ENCODE measurements at regions not wholly inside any gene's neighbourhood (a gene's known extent, or its start where the extent isn't known, plus 50 kb on each side); places are given as distances from the start of the nearest gene placed in this dataset.
A peak's percentile ranks its signal among the peaks of the same experiment; 100 is the strongest.
"Not testable (repeated sequence)": the region's sequence is repeated elsewhere in the genome, so short reads cannot be mapped to it uniquely, and the experiment has no call there.

- H3K27me3 ChIP-seq (ENCODE audit: low read depth), result no peaks in the 10 kb centered on the region
- no peak for TF ChIP-seq CTCF (IDR thresholded peaks at IDR 0.05)
- H3K9me3 ChIP-seq, result peaks cover 7% of the 10 kb centered on the region
- H3K36me3 ChIP-seq, result no peaks in the 10 kb centered on the region
- DNase-seq, result no peak
- intact Hi-C loops (cut with DNase I), result no loop called here
- H3K4me1 ChIP-seq, result no peaks in the 10 kb centered on the region
- H3K27ac ChIP-seq, result no peak overlapping the region
- no peak overlapping the region for H3K4me3 ChIP-seq
- ATAC-seq, result no peak
Observed at GRCh38 chr6:130708338-130708737, 118.9 kb upstream of the SMLR1 start.

- intact Hi-C loops (cut with DNase I); H3K27ac ChIP-seq; ATAC-seq; DNase-seq; H3K4me3 ChIP-seq; H3K4me1 ChIP-seq; H3K9me3 ChIP-seq; H3K36me3 ChIP-seq; H3K27me3 ChIP-seq (ENCODE audit: low read depth): not testable (repeated sequence)
Observed at GRCh38 chr6:130711641-130712040, 115.6 kb upstream of the SMLR1 start.

DNA sequence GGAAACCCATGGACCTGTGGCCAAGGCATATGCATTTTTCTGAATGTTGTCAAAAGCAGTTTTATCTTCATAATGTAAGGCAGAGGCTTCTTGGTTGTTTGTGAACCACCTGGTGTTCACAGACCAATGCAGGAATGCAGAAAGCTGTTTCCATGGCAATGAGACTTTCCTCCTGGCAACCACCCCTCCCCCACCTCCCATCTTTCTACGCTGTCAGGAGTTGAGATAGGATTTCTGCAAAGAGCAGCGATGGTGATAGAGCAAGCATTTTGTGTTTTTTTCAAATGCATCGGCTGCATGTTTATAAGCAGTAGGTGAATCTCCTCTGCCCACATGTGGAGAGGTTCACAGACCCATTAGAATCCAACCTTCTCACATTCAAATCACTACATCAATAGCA, 114.1 kb upstream of the SMLR1 start:
- H3K9me3 ChIP-seq, result no peaks in the 10 kb centered on the region
- no peak for TF ChIP-seq CTCF (IDR thresholded peaks at IDR 0.05)
- ATAC-seq (no peak), DNase-seq (no peak)
- no peaks in the 10 kb centered on the region for H3K36me3 ChIP-seq
- intact Hi-C loops (cut with DNase I), result no loop called here
- H3K4me1 ChIP-seq, result no peaks in the 10 kb centered on the region
- no peaks in the 10 kb centered on the region for H3K27me3 ChIP-seq (ENCODE audit: low read depth)
- H3K27ac ChIP-seq, result no peak overlapping the region
- no peak overlapping the region for H3K4me3 ChIP-seq

DNA sequence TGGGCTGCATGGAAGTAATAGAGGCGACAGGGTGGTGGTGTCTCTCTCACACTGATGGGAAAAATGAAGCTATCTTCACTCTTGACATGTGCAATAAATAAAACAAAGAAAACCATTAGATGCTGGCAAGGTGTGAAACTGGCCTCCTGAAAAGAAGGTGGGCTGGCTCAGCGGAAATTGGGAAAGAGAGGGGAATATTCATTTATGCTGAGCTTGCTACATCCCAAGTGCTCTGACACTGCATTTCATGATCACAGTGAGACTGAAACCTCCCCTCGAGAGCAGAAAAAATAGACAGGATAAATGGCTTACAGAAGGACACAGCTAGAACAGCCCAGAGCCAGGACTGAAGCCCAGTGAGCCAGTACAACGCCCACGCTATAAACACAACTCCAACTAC, 112.1 kb upstream of the SMLR1 start:
- no peaks in the 10 kb centered on the region for H3K4me1 ChIP-seq
- H3K36me3 ChIP-seq, result no peaks in the 10 kb centered on the region
- H3K27ac ChIP-seq, result no peak overlapping the region
- H3K9me3 ChIP-seq, result no peaks in the 10 kb centered on the region
- intact Hi-C loops (cut with DNase I), result no loop called here
- H3K4me3 ChIP-seq, result no peak overlapping the region
- no peak for ATAC-seq
- no peak for TF ChIP-seq CTCF (IDR thresholded peaks at IDR 0.05)
- H3K27me3 ChIP-seq (ENCODE audit: low read depth), result no peaks in the 10 kb centered on the region
- no peak for DNase-seq

- TF ChIP-seq CTCF (IDR thresholded peaks at IDR 0.05), result no peak
- ATAC-seq (no peak), DNase-seq (no peak)
- no peaks in the 10 kb centered on the region for H3K36me3 ChIP-seq
- no peaks in the 10 kb centered on the region for H3K27me3 ChIP-seq (ENCODE audit: low read depth)
- H3K4me1 ChIP-seq, result no peaks in the 10 kb centered on the region
- H3K9me3 ChIP-seq, result no peaks in the 10 kb centered on the region
- H3K27ac ChIP-seq, result no peak overlapping the region
- intact Hi-C loops (cut with DNase I), result no loop called here
- H3K4me3 ChIP-seq, result no peak overlapping the region
Observed at GRCh38 chr6:130716466-130716865, 110.7 kb upstream of the SMLR1 start.

GRCh38 chr6:130717657-130718056, 109.5 kb upstream of the SMLR1 start:
- H3K27me3 ChIP-seq (ENCODE audit: low read depth), result no peaks in the 10 kb centered on the region
- ATAC-seq, result peak; percentile 31 to 57
- intact Hi-C loops (cut with DNase I), result no loop called here
- no peak for DNase-seq
- H3K9me3 ChIP-seq, result no peaks in the 10 kb centered on the region
- no peak for TF ChIP-seq CTCF (IDR thresholded peaks at IDR 0.05)
- no peaks in the 10 kb centered on the region for H3K36me3 ChIP-seq
- no peak overlapping the region for H3K27ac ChIP-seq
- H3K4me3 ChIP-seq, result no peak overlapping the region
- H3K4me1 ChIP-seq, result no peaks in the 10 kb centered on the region
